ENCODE measurements at regions not wholly inside any gene's neighbourhood (a gene's known extent, or its start where the extent isn't known, plus 50 kb on each side); places are given as distances from the start of the nearest gene placed in this dataset.

- Histone ChIP-seq H3K9me2 (ENCODE audit: insufficient read depth, low read length) (no peaks in the 10 kb centered on the region), H3K9me3 (ENCODE audit: low read length) (no peaks in the 10 kb centered on the region), H3K4me1 (ENCODE audit: insufficient read depth, low read length, poor library complexity, severe bottlenecking) (no peaks in the 10 kb centered on the region), H3K4me3 (ENCODE audit: low read depth, low read length, poor library complexity, severe bottlenecking) (no peak overlapping the region), H4K20me1 (ENCODE audit: insufficient read depth, low read length) (no peaks in the 10 kb centered on the region), H3K36me3 (ENCODE audit: insufficient read depth, low read length) (no peaks in the 10 kb centered on the region), H3K4me2 (ENCODE audit: low read length) (no peak overlapping the region), H3K79me2 (ENCODE audit: insufficient read depth, low read depth, low read length) (no peaks in the 10 kb centered on the region), H3K27ac (ENCODE audit: low read depth, low read length, poor library complexity, severe bottlenecking) (no peak overlapping the region), H2AFZ (ENCODE audit: low read length) (no peak overlapping the region)
- ChIA-PET CTCF (ENCODE audit: unreplicated experiment) (no interaction called here), POLR2A (no interaction called here)
- no peak for TF ChIP-seq EZH2phosphoT487 (IDR thresholded peaks at IDR 0.05; ENCODE audit: borderline replicate concordance, low read depth, low read length)
- no peak for TF ChIP-seq CTCF (conservative IDR thresholded peaks at IDR 0.05; ENCODE audit: low read length)
- BruUV-seq (replicated peaks): no TSS peak
- intact Hi-C loops (cut with micrococcal nuclease; ENCODE audit: unreplicated experiment): no loop called here
- no peak for DNase-seq (ENCODE audit: low spot score)
Measured at GRCh38 chr10:81082621-81083376, 545.1 kb downstream of the SH2D4B start.

- no peaks in the 10 kb centered on the region for H3K36me3 ChIP-seq (ENCODE audit: insufficient read depth, low read length)
- no peaks in the 10 kb centered on the region for H3K9me3 ChIP-seq (ENCODE audit: low read length)
- ChIA-PET POLR2A (no interaction called here), CTCF (ENCODE audit: unreplicated experiment) (no interaction called here)
- H2AFZ ChIP-seq (ENCODE audit: low read length): no peak overlapping the region
- H3K9me2 ChIP-seq (ENCODE audit: insufficient read depth, low read length): no peaks in the 10 kb centered on the region
- DNase-seq (ENCODE audit: low spot score): no peak
- no peak overlapping the region for H3K27ac ChIP-seq (ENCODE audit: low read depth, low read length, poor library complexity, severe bottlenecking)
- H3K4me1 ChIP-seq (ENCODE audit: insufficient read depth, low read length, poor library complexity, severe bottlenecking): no peaks in the 10 kb centered on the region
- intact Hi-C loops (cut with micrococcal nuclease; ENCODE audit: unreplicated experiment): no loop called here
- BruUV-seq (replicated peaks): no TSS peak
- H3K4me2 ChIP-seq (ENCODE audit: low read length): no peak overlapping the region
- no peak overlapping the region for H3K4me3 ChIP-seq (ENCODE audit: low read depth, low read length, poor library complexity, severe bottlenecking)
- no peaks in the 10 kb centered on the region for H4K20me1 ChIP-seq (ENCODE audit: insufficient read depth, low read length)
- TF ChIP-seq EZH2phosphoT487 (IDR thresholded peaks at IDR 0.05; ENCODE audit: borderline replicate concordance, low read depth, low read length) (no peak), CTCF (conservative IDR thresholded peaks at IDR 0.05; ENCODE audit: low read length) (no peak)
- no peaks in the 10 kb centered on the region for H3K79me2 ChIP-seq (ENCODE audit: insufficient read depth, low read depth, low read length)
Measured at GRCh38 chr10:81093056-81093455, 555.4 kb downstream of the SH2D4B start.

GRCh38 chr10:81095238-81095637 is 557.5 kb downstream of the SH2D4B start:
- no peak overlapping the region for H3K27ac ChIP-seq (ENCODE audit: low read depth, low read length, poor library complexity, severe bottlenecking)
- CTCF ChIA-PET (ENCODE audit: unreplicated experiment): no interaction called here
- POLR2A ChIA-PET: interaction anchor here (0.8 to 1.0 kb wide), 2 partner anchors 9 to 11 kb away, joined by 3 read pairs; no protein-coding TSS in a partner anchor
- H3K4me1 ChIP-seq (ENCODE audit: insufficient read depth, low read length, poor library complexity, severe bottlenecking): no peaks in the 10 kb centered on the region
- intact Hi-C loops (cut with micrococcal nuclease; ENCODE audit: unreplicated experiment): no loop called here
- no peaks in the 10 kb centered on the region for H3K36me3 ChIP-seq (ENCODE audit: insufficient read depth, low read length)
- no peaks in the 10 kb centered on the region for H3K9me3 ChIP-seq (ENCODE audit: low read length)
- H3K4me3 ChIP-seq (ENCODE audit: low read depth, low read length, poor library complexity, severe bottlenecking): no peak overlapping the region
- no peak for TF ChIP-seq CTCF (conservative IDR thresholded peaks at IDR 0.05; ENCODE audit: low read length)
- no peak for TF ChIP-seq EZH2phosphoT487 (IDR thresholded peaks at IDR 0.05; ENCODE audit: borderline replicate concordance, low read depth, low read length)
- no peak overlapping the region for H2AFZ ChIP-seq (ENCODE audit: low read length)
- no peak for DNase-seq (ENCODE audit: low spot score)
- no peak overlapping the region for H3K4me2 ChIP-seq (ENCODE audit: low read length)
- H4K20me1 ChIP-seq (ENCODE audit: insufficient read depth, low read length): no peaks in the 10 kb centered on the region
- no TSS peak for BruUV-seq (replicated peaks)
- no peaks in the 10 kb centered on the region for H3K9me2 ChIP-seq (ENCODE audit: insufficient read depth, low read length)
- H3K79me2 ChIP-seq (ENCODE audit: insufficient read depth, low read depth, low read length): no peaks in the 10 kb centered on the region

Measured in OCI-LY7 (cell line).